Calu3 (cell line): ENCODE measurements at regions not wholly inside any gene's neighbourhood (a gene's known extent, or its start where the extent isn't known, plus 50 kb on each side); places are given as distances from the start of the nearest gene placed in this dataset.

Experiments
- BruUV-seq: library from RNA; stranded (reverse); fragments of 400-500 nt; replicated peaks from 2 replicates; lab custom pipeline; 2021; lab: Mats Ljungman, UMichigan
- CTCF ChIA-PET: fragments of 300-600 bp; sonication (Branson Sonifier 250); formaldehyde crosslinking; loops from one replicate; lab custom pipeline; 2022; ENCODE audit warnings: antibody characterized with exemption; lab: Charles Lee
- DNase-seq: peaks from one replicate; pipeline ENCODE4 v3.0.0; 2022
- H3K27ac Mint-ChIP-seq: one replicate; pipeline ENCODE4 v1.8.0; 2022; ENCODE audit warnings: mixed read lengths; ENCODE audit not compliant: unreplicated experiment
- H3K27me3 Mint-ChIP-seq: one replicate; pipeline ENCODE4 v1.8.0; 2022; ENCODE audit warnings: mixed read lengths; ENCODE audit not compliant: unreplicated experiment
- H3K36me3 Mint-ChIP-seq: one replicate; pipeline ENCODE4 v1.8.0; 2022; ENCODE audit warnings: mild to moderate bottlenecking, moderate library complexity, mixed read lengths; ENCODE audit not compliant: insufficient read depth, unreplicated experiment
- H3K4me1 Mint-ChIP-seq: one replicate; pipeline ENCODE4 v1.8.0; 2022; ENCODE audit warnings: mild to moderate bottlenecking, low read depth, mixed read lengths; ENCODE audit not compliant: unreplicated experiment
- H3K4me3 Mint-ChIP-seq: one replicate; pipeline ENCODE4 v1.8.0; 2022; ENCODE audit warnings: mild to moderate bottlenecking, low read depth, moderate library complexity, mixed read lengths; ENCODE audit not compliant: unreplicated experiment
- H3K9me3 Mint-ChIP-seq: one replicate; pipeline ENCODE4 v1.8.0; 2022; ENCODE audit warnings: low read depth, mixed read lengths; ENCODE audit not compliant: unreplicated experiment
- intact Hi-C: fragments of 100-400 bp; cut with micrococcal nuclease; formaldehyde crosslinking; loops from one replicate; pipeline ENCODE4 v1.10.0; 2022; ENCODE audit not compliant: unreplicated experiment
- TF ChIP-seq, protein P1 (sequence below): fragments of 200-600 bp; IDR thresholded peaks from one replicate; pipeline ENCODE4 v1.8.0; 2022; ENCODE audit warnings: antibody characterized with exemption; ENCODE audit not compliant: unreplicated experiment

DNA sequence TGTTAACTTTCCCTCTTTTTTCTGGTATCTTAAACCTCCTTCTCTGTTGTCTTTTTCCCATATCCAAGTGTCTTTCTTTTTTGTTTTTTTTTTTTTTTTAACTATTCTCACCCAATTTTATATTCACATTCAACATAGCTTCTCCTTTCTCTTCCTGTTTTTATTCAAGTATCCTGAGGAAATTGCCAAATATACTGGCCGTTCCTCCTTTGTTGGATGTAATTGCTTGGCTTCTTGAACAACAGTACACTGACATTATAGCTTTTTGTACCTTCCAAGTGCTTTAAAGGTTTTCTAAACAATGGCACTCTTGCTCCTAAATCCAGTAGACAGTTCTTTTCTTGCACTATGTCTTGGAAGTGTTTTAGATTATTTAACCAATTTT lies 1146.8 kb downstream of the MAT2B start:
- BruUV-seq, result no TSS peak
- H3K27ac Mint-ChIP-seq, result no peak overlapping the region
- DNase-seq, result no peak
- no peaks in the 10 kb centered on the region for H3K4me1 Mint-ChIP-seq
- H3K27me3 Mint-ChIP-seq, result no peaks in the 10 kb centered on the region
- TF ChIP-seq, protein P1, sequence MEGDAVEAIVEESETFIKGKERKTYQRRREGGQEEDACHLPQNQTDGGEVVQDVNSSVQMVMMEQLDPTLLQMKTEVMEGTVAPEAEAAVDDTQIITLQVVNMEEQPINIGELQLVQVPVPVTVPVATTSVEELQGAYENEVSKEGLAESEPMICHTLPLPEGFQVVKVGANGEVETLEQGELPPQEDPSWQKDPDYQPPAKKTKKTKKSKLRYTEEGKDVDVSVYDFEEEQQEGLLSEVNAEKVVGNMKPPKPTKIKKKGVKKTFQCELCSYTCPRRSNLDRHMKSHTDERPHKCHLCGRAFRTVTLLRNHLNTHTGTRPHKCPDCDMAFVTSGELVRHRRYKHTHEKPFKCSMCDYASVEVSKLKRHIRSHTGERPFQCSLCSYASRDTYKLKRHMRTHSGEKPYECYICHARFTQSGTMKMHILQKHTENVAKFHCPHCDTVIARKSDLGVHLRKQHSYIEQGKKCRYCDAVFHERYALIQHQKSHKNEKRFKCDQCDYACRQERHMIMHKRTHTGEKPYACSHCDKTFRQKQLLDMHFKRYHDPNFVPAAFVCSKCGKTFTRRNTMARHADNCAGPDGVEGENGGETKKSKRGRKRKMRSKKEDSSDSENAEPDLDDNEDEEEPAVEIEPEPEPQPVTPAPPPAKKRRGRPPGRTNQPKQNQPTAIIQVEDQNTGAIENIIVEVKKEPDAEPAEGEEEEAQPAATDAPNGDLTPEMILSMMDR, result no peak
- intact Hi-C loops, result no loop called here
- CTCF ChIA-PET, result no interaction called here
- H3K9me3 Mint-ChIP-seq, result peaks cover 15% of the 10 kb centered on the region
- no peaks in the 10 kb centered on the region for H3K36me3 Mint-ChIP-seq
- H3K4me3 Mint-ChIP-seq, result no peak overlapping the region

DNA sequence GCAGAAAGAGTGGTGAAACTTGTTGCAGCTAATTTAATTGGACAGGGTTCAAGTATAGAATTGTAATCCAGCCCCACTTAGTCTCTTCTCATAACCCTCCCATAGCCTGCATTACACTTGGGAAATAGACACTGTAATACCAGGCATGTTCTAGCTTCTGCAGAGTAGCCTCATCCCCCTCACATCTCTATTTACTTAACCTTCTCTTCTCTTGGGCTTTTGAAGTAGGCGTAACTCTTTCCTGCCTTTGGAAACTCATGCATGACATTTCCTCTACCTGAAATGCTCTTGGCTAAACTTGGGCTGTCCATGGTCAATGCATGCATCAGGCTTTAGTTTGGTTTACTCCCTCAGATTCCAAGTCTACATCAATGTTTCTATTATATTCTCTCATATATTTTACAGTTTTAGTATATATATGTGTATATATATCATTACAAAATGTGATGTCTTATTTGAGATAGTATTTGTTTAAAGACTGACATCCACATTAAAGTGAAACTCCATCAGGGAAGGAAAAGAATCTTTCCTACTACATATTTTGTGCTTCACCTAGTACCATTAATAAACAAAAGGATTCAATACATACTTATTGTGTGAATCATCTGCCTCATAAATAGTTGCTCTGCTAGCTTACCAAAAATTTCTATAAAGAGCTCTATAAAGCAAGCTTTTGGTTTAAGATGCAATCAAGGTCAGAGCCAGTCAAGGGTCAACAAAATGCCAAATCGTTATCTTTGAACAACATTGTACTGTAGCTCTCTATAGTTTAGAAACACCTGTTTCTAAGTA lies 1158.0 kb downstream of the MAT2B start:
- no peaks in the 10 kb centered on the region for H3K4me1 Mint-ChIP-seq
- H3K4me3 Mint-ChIP-seq, result no peak overlapping the region
- DNase-seq, result no peak
- no peak overlapping the region for H3K27ac Mint-ChIP-seq
- CTCF ChIA-PET, result interaction anchor here (1.0 kb wide), 1 partner anchor 10 kb away, joined by 3 read pairs; no protein-coding TSS in a partner anchor
- H3K27me3 Mint-ChIP-seq, result no peaks in the 10 kb centered on the region
- TF ChIP-seq, protein P1, result no peak
- BruUV-seq, result no TSS peak
- H3K9me3 Mint-ChIP-seq, result peaks cover 8% of the 10 kb centered on the region
- intact Hi-C loops, result no loop called here
- H3K36me3 Mint-ChIP-seq, result no peaks in the 10 kb centered on the region

DNA sequence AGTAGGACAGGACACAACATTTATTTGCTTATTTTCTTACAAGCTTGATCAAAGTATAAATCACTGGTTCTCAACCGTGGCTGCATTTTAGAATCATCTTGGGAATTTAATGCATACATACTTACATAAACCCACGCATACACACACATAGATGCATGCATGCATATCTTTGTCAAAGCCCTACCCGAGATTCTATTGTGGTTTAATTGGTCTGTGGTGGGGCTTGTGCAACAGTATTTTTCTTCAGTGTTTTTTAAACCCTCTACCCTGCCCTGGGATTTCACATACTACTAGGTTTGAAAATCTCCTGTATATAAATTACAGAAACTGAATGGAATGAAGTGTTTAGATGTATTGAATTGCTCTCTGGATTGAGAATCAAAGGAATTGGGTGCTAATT lies 1166.2 kb downstream of the MAT2B start:
- Mint-ChIP-seq H3K27ac (no peak overlapping the region), H3K9me3 (peaks cover 2% of the 10 kb centered on the region), H3K4me3 (no peak overlapping the region), H3K27me3 (no peaks in the 10 kb centered on the region), H3K36me3 (no peaks in the 10 kb centered on the region), H3K4me1 (no peaks in the 10 kb centered on the region)
- DNase-seq, result no peak
- TF ChIP-seq, protein P1, result no peak
- no TSS peak for BruUV-seq
- intact Hi-C loops, result loop anchor here (5.0 to 10.0 kb wide), 3 partner anchors 167 to 1109 kb away; no protein-coding TSS in a partner anchor
- CTCF ChIA-PET, result no interaction called here

DNA sequence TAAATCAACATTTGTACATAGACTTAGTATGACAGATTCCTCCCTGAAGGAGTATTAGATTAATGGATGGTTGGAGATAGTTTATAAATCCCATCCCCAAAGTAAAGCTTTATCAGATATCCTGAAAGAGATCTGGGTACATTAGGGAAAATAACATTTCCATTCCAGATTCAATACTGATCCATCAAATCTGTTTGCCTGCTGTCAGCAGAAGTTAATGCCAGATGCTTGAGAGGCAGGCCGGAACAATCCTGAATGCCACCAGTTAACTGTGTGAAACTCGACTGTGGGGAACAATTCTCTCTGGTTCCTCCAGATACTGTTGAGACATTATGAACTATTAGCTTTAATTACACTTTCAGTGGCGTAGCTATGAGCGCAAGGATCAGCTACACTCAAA lies 1166.8 kb downstream of the MAT2B start:
- Mint-ChIP-seq H3K4me3 (no peak overlapping the region), H3K27me3 (no peaks in the 10 kb centered on the region), H3K36me3 (no peaks in the 10 kb centered on the region), H3K9me3 (peaks cover 2% of the 10 kb centered on the region), H3K4me1 (no peaks in the 10 kb centered on the region), H3K27ac (no peak overlapping the region)
- TF ChIP-seq, protein P1, result no peak
- intact Hi-C loops, result loop anchor here (5.0 to 10.0 kb wide), 3 partner anchors 167 to 1110 kb away; no protein-coding TSS in a partner anchor
- DNase-seq, result no peak
- CTCF ChIA-PET, result no interaction called here
- BruUV-seq, result no TSS peak
